ENCODE measurements at regions not wholly inside any gene's neighbourhood (a gene's known extent, or its start where the extent isn't known, plus 50 kb on each side); places are given as distances from the start of the nearest gene placed in this dataset.

- DNase-seq, result no peak
These were observed 328.4 kb upstream of the POU3F1 start for GRCh38 chr1:38375035-38375434.

GRCh38 chr1:38371505-38371844 is 324.9 kb upstream of the POU3F1 start:
- no peak for DNase-seq

- no peak for DNase-seq
These were observed 324.3 kb upstream of the POU3F1 start for GRCh38 chr1:38370716-38371504.

GRCh38 chr1:38365242-38365641 is 318.6 kb upstream of the POU3F1 start:
- DNase-seq, result no peak

GRCh38 chr1:38361566-38361965 is 315.0 kb upstream of the POU3F1 start:
- no peak for DNase-seq

- no peak for DNase-seq
These were observed 314.2 kb upstream of the POU3F1 start for GRCh38 chr1:38360807-38361206.

GRCh38 chr1:38353956-38354355 is 307.4 kb upstream of the POU3F1 start:
- no peak for DNase-seq

- no peak for DNase-seq
These were observed 306.3 kb upstream of the POU3F1 start for GRCh38 chr1:38352869-38353268.

GRCh38 chr1:38347446-38348175 is 301.0 kb upstream of the POU3F1 start:
- no peak for DNase-seq

- no peak for DNase-seq
These were observed 298.1 kb upstream of the POU3F1 start for GRCh38 chr1:38344716-38345115.

- DNase-seq, result no peak
These were observed 295.1 kb upstream of the POU3F1 start for GRCh38 chr1:38341694-38342093.

- DNase-seq, result no peak
These were observed 293.8 kb upstream of the POU3F1 start for GRCh38 chr1:38340409-38340808.

GRCh38 chr1:38337711-38338110 is 291.1 kb upstream of the POU3F1 start:
- no peak for DNase-seq

- DNase-seq, result no peak
These were observed 290.4 kb upstream of the POU3F1 start for GRCh38 chr1:38336961-38337360.

- DNase-seq, result no peak
These were observed 289.8 kb upstream of the POU3F1 start for GRCh38 chr1:38336301-38336923.

GRCh38 chr1:38334930-38335592 is 288.5 kb upstream of the POU3F1 start:
- DNase-seq, result no peak

GRCh38 chr1:38332649-38333310 is 286.2 kb upstream of the POU3F1 start:
- no peak for DNase-seq

- no peak for DNase-seq
These were observed 285.1 kb upstream of the POU3F1 start for GRCh38 chr1:38331496-38332210.

GRCh38 chr1:38330799-38331198 is 284.2 kb upstream of the POU3F1 start:
- no peak for DNase-seq

- no peak for DNase-seq
These were observed 283.1 kb upstream of the POU3F1 start for GRCh38 chr1:38329644-38330043.

GRCh38 chr1:38328278-38329035 is 281.9 kb upstream of the POU3F1 start:
- no peak for DNase-seq

All from NCI-H1930 (cell line).